Fibroblast of skin of left quadriceps (primary cell): ENCODE measurements at regions not wholly inside any gene's neighbourhood (a gene's known extent, or its start where the extent isn't known, plus 50 kb on each side); places are given as distances from the start of the nearest gene placed in this dataset.
A peak's percentile ranks its signal among the peaks of the same experiment; 100 is the strongest.
"Not testable (repeated sequence)": the region's sequence is repeated elsewhere in the genome, so short reads cannot be mapped to it uniquely, and the experiment has no call there.

Experiments
- DNase-seq, 2 experiments: peaks; one replicate each; pipeline ENCODE4 v3.0.0-alpha.2; 2013; ENCODE audit warnings: low read depth in 2 of 2

- DNase-seq: no peak
These were observed 219.7 kb upstream of the FGF13 start for GRCh38 chrX:138931212-138931611.

- no peak for DNase-seq
These were observed 219.0 kb upstream of the FGF13 start for GRCh38 chrX:138930583-138930945.

GRCh38 chrX:138929926-138930582 lies 218.5 kb upstream of the FGF13 start:
- no peak for DNase-seq

- DNase-seq: no peak
These were observed 217.4 kb upstream of the FGF13 start for GRCh38 chrX:138928737-138929459.

DNA sequence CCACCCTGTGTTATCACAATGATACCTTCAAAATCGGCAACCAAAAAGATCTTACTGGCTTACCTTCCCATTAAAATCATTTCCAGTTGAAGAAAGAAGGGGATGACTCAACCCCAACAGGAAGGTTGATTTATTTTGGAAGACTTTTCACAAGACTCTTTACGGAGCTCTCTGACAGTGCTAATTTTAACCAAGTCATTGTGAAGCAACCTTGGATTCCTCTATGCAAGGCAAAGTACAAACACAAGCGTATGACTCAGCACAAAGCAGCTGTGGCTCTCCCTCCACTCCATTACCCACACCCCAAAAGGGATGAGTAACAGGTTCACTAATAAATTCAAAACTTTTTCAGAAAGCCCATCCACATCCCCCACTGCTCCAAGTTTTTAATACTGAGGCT lies 213.8 kb upstream of the FGF13 start:
- peak; percentile 53 for DNase-seq

DNA sequence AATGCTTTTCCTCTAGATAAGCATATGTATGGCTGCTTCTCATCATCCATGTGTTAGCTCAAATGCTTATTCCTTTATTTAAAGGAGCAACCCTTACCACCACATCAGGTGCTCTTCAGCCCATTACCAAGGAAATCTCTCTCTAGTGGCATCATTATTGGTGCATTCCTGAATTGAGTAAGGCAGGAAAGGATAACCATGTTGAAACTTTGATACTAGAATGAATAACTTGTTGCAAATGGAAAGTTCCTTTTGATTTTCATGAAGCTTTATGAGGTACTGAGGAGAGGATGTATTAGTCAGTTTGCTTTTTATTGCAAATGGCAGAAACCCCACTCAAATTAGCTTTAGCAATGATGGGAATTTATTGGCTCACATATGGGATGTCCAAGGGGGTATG lies 212.3 kb upstream of the FGF13 start:
- DNase-seq: no peak

- no peak for DNase-seq
These were observed 209.5 kb upstream of the FGF13 start for GRCh38 chrX:138921031-138921430.

GRCh38 chrX:138917781-138918180 lies 206.3 kb upstream of the FGF13 start:
- peak; percentile 46 to 48 for DNase-seq

GRCh38 chrX:138914767-138915166 lies 203.2 kb upstream of the FGF13 start:
- DNase-seq: no peak

GRCh38 chrX:138908577-138908976 lies 197.1 kb upstream of the FGF13 start:
- no peak for DNase-seq

GRCh38 chrX:138897621-138898492 lies 186.3 kb upstream of the FGF13 start:
- no peak for DNase-seq

DNA sequence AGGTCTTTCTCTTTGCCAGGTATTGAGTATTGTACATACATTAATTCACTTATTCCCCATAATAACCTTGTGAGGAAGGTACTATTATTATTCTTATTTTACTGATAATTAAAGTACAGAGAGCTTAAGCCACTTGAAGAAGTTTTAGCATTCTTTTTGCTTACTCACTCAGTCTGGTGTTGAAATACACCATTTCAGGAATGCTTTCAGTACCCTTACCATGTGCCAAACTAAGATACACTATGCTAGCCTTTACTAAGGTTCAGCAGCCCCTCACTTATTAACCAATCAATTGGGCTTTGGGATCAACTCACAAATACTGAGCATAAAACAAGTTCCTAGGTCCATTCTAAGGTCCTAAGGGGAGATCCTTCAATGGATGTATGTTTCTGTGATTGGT lies 179.0 kb upstream of the FGF13 start:
- DNase-seq: no peak

- no peak for DNase-seq
These were observed 177.6 kb upstream of the FGF13 start for GRCh38 chrX:138889149-138889548.

DNA sequence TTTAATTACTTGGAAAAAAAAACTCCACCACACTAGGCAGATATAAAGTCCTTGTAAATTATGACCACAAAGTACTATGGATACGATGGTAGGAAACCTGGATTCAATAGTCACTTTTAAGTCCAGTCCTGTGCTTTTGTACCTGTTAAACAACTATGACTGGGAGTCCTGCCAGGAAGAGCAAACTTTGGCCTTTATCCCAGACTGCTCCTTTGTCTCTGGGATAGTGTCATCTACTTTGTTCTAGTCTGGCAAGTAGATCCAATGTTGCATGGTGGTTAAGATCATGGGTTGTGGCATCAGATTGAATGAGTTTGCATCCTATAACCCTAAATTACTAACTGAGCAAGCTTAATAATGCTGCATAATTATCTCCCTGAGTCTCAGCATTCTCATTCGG lies 175.3 kb upstream of the FGF13 start:
- DNase-seq: no peak

- no peak for DNase-seq
These were observed 174.4 kb upstream of the FGF13 start for GRCh38 chrX:138885886-138886285.

- DNase-seq: not testable (repeated sequence)
These were observed 168.8 kb upstream of the FGF13 start for GRCh38 chrX:138880293-138880692.

- DNase-seq: peak in 1 of 2 experiments; percentile 6
These were observed 166.2 kb upstream of the FGF13 start for GRCh38 chrX:138877746-138878145.

DNA sequence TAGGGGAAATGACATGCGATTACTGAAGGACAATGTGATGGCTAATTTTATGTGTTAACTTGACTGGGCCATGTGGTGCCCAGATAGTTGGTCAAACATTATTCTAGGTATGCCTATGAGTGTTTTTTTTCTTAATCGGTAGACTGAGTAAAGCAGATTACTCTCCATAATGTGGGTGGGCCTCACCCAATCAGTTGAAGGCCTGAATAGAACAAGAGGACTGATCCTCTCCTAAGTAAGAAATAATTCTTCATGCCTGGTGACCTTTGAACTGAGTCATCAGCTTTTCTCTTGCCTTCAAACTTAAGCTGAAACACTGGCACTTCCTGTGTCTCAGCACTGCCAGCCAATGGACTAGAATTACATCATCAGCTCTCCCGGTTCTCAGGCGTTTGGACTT lies 164.0 kb upstream of the FGF13 start:
- DNase-seq: no peak

- no peak for DNase-seq
These were observed 162.9 kb upstream of the FGF13 start for GRCh38 chrX:138874271-138874935.

GRCh38 chrX:138873640-138874039 lies 162.1 kb upstream of the FGF13 start:
- not testable (repeated sequence) for DNase-seq

GRCh38 chrX:138872537-138872936 lies 161.0 kb upstream of the FGF13 start:
- DNase-seq: no peak

GRCh38 chrX:138871739-138872138 lies 160.2 kb upstream of the FGF13 start:
- DNase-seq: no peak
